T-helper 9 cell (primary cell): ENCODE measurements at regions not wholly inside any gene's neighbourhood (a gene's known extent, or its start where the extent isn't known, plus 50 kb on each side); places are given as distances from the start of the nearest gene placed in this dataset.
"Not testable (repeated sequence)": the region's sequence is repeated elsewhere in the genome, so short reads cannot be mapped to it uniquely, and the experiment has no call there.

Source experiments
- DNase-seq: peaks from one replicate; pipeline ENCODE4 v3.0.0-alpha.2; 2020

DNA sequence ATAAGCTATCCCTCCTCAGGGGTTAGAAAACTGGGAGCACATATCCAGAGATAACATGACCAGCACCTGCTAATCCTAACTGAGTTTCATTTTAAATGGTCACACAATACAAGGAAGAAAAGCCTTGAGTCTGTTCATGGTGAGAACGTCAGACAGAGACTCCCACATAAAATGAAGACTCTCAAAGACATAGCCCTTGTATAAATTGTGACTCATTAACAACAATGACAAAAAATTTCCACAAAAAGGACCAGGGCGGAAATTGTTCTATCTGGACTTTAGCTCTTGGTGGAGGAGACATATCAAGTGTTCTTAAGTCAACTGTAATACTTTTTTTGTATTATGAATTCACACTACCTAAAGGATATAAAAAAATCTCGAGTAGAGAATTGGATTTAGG lies 313.7 kb upstream of the DCN start:
- no peak for DNase-seq

DNA sequence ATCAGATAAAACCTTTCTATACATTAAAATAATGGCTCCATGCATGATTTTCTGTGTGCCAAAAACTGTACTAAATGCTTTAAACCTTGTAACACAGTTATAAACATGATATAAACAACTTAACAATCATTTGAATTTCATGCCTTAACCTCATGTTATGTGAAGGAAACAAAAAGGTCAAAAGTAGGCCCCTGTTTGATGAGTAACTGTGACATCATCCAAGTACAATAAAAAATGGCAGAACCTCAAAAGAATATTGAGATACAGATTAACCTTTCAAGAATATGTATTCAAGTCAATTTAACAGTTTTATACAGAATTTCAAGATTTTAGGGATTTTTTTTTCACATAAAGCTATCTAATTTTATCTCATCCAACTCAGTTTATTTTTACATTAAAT lies 310.7 kb upstream of the DCN start:
- no peak for DNase-seq

DNA sequence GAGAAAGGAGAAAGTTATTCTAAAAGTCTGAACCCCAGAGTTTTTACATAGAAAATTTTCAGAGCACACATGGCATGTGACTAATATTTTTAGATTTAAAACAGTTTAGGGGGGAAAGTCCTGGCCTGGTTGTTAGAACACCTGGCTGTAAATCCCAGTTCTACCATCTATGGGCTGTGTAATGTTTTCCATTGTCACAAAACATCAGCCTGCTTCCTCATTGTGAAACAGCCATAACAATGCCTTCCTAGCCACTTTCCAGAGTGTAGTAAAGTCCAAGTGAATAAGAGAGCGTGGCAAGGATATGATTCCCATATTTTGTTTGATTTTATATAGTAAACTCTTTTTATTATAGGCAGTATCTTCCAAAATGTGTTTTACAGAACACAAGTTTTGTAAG lies 310.0 kb upstream of the DCN start:
- no peak for DNase-seq

- DNase-seq = no peak
Measured at GRCh38 chr12:91490667-91491311, 308.2 kb upstream of the DCN start.

DNA sequence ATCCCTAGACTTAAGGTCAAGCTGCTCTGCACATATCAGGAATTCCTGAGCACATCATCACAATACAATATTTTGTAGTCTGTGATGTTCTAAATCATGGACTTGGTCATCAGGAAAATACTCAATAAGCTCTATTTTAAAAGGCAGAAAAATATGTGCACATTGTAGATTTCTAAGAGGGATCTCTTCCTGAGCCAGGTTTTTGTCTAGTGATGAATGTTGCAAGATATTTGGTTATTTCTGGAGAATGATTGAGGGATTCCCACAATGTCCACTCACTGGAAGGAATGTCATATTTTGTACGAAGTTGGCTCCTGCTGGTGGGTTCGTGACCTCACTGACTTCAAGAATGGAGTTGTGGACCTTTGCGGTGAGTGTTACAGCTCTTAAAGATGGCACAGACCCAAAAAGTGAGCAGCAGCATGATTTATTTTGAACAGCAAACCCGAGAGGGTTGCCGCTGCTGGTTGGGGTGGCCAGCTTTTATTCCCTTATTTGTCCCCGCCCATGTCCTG lies 300.9 kb upstream of the DCN start:
- DNase-seq = no peak

GRCh38 chr12:91482231-91482630 lies 299.6 kb upstream of the DCN start:
- DNase-seq = no peak

- no peak for DNase-seq
Measured at GRCh38 chr12:91478500-91478899, 295.9 kb upstream of the DCN start.

GRCh38 chr12:91467686-91468085 lies 285.1 kb upstream of the DCN start:
- no peak for DNase-seq

DNA sequence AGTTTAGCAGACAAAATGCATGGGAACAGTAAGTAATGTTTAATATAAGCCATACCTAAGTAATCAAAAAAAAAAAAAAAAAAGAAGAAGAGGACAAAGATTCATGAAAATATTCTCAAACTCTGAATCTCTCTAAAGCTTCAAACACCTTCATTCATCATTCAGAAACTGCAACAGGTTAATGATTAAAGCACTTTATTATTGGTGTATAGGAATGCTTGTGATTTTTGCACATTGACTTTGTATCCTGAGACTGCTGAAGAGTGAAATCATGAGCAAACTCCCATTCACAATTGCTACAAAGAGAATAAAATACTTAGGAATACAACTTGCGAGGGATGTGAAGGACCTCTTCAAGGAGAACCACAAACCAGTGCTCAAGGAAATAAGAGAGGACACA lies 278.4 kb upstream of the DCN start:
- DNase-seq = no peak

DNA sequence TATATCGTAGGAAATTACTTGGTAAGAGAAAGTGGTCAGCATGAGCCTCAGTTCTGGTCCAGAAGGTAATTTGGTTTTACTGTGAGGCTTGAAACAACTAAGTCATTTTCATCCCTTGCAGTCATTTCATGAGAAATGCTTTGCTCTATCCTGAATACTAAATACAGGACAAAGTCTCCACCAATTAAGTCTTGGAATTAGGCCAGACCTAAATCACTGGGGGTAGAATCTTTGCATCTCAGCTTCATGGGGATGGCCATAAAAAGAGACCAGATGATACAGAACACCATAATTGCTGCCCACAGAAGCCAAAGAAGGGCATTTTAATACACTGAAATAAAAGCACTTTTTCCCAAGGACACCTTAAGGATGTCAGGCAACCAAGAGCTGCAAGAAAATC lies 277.9 kb upstream of the DCN start:
- DNase-seq = no peak

GRCh38 chr12:91455321-91455720 lies 272.7 kb upstream of the DCN start:
- DNase-seq = no peak

DNA sequence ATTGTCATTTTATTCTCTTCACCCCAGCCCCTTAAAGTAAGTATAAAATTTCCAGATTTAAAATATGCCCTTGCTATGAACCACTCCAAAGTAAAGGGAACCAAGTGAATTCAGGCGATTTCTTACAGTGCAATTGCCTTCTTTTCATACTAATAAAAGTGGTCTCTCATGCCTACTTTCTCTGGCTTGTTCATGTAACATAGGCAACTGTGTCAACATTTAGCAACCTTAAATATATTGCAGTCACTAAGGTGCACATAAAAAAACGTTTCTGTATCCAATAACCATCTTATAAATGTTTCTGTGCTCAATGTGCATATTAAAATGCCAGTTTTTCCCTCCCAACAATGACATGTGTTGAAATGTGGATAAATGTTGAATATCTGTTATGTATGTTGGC lies 271.6 kb upstream of the DCN start:
- no peak for DNase-seq

DNA sequence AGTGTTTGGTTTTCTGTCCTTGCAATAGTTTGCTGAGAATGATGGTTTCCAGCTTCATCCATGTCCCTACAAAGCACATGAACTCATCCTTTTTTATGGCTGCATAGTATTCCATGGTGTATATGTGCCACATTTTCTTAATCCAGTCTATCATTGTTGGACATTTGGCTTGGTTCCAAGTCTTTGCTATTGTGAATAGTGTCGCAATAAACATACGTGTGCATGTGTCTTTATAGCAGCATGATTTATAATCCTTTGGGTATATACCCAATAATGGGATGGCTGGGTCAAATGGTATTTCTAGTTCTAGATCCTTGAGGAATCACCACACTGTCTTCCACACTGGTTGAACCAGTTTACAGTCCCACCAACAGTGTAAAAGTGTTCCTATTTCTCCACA lies 269.8 kb upstream of the DCN start:
- DNase-seq = not testable (repeated sequence)

- DNase-seq = no peak
Measured at GRCh38 chr12:91441993-91442952, 259.7 kb upstream of the DCN start.

GRCh38 chr12:91441246-91441645 lies 258.6 kb upstream of the DCN start:
- DNase-seq = no peak

DNA sequence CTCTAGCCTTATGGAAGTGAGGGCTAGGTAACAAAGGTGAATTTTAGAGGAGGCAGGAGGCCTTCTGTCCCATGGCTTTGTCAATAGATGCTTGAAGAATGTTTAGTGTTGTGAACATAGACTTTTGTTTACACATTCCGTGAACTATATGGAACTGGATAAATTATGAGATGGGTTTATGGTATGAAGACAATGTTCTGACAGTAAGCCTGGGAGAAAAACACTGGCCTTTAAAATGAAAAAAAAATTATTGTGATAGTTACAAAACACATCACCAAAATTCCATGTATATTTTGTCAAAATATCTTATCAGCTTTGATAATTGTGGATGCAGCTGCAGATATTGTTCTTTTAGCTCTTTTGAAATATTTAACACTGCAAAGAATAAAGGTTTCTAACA lies 251.5 kb upstream of the DCN start:
- no peak for DNase-seq

- DNase-seq = no peak
Measured at GRCh38 chr12:91432755-91433154, 250.1 kb upstream of the DCN start.

- DNase-seq = no peak
Measured at GRCh38 chr12:91432089-91432488, 249.5 kb upstream of the DCN start.

DNA sequence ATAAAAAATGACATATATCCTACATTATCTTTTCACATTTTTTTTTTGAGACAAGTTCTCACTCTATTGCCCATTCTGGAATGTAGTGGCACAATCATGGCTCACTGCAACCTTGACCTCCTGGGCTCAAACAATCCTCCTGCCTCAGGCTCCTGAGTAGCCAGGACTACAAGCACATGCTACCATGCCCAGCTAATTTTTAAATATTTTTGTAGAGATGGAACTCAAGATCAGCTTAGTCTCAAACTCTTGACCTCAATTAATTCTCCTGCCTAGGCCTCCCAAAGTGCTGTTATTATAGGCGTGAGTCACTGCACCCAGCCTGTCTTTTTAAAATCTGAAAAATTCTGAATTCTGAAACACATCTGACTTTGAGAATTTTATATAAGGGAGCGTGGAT lies 241.9 kb upstream of the DCN start:
- no peak for DNase-seq

- no peak for DNase-seq
Measured at GRCh38 chr12:91423693-91424050, 241.1 kb upstream of the DCN start.

- DNase-seq = no peak
Measured at GRCh38 chr12:91422811-91423692, 240.4 kb upstream of the DCN start.

DNA sequence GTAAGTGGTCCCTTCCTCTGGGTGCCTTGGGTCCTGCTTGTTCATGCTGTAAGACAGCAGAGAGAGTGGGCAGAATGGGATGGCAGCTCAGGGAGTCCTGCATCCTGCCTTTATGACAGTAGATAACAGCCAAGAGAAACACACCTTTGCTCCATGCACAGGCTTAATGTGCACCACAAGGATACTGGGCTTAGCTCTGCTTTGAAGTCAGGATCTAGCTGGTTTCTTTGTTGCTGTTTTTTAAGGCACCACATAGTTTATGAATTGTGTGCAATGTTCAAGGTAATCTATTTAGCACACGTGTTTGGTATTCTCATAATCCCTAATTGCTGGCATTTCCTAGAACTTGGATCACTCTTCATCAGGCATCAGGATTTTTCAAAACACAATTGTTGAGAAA lies 239.5 kb upstream of the DCN start:
- no peak for DNase-seq

DNA sequence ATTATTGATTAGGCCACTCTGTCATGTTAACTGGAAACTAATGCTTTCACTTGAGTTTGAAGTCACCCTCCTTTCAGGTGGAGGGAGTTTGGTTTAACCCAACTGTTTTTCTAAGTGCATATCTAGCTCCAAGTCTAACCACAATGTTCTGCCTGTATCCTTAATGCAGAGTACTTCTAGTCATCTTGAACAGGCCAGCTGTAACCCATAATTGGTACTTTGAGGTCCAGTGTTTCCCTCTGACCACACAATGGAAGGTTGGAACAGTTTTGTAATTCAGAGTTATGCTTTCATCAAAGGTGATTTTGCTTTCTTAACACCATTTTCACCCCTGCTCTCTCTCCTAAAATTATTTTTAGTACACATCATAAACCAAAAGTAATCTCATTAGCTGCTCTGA lies 237.2 kb upstream of the DCN start:
- DNase-seq = no peak
